ENCODE measurements at regions not wholly inside any gene's neighbourhood (a gene's known extent, or its start where the extent isn't known, plus 50 kb on each side); places are given as distances from the start of the nearest gene placed in this dataset.
"Not testable (repeated sequence)": the region's sequence is repeated elsewhere in the genome, so short reads cannot be mapped to it uniquely, and the experiment has no call there.

GRCh38 chr2:128612628-128613027 is 294.0 kb upstream of the HS6ST1 start:
- H3K4me3 ChIP-seq, result no peak overlapping the region
- no peak for DNase-seq (ENCODE audit: low spot score)
- no peak overlapping the region for H3K27ac ChIP-seq
- TF ChIP-seq CTCF (IDR thresholded peaks at IDR 0.05), result no peak

GRCh38 chr2:128613351-128613750 is 294.7 kb upstream of the HS6ST1 start:
- Histone ChIP-seq H3K27ac (no peak overlapping the region), H3K4me3 (no peak overlapping the region)
- no peak for TF ChIP-seq CTCF (IDR thresholded peaks at IDR 0.05)
- no peak for DNase-seq (ENCODE audit: low spot score)

DNA sequence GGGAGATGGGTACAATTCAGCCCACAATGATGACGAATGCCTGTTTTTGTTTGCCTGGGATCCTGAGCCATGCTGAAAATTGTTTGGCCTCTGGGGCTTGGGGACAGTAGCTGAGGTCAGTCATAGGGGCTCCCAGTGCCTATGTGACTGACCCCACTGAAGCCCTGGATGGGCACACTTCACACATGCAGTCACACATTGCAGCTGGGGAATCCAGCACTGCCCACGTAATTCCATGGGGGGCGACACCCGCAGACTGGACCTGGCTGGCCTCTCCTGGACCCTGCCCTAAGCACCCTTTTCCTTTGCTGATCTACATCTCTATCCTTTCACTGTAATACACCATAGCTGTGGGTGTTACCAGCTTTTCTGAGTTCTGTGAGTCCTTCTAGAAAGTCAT is 295.2 kb upstream of the HS6ST1 start:
- H3K4me3 ChIP-seq, result no peak overlapping the region
- TF ChIP-seq CTCF (IDR thresholded peaks at IDR 0.05), result no peak
- no peak overlapping the region for H3K27ac ChIP-seq
- DNase-seq (ENCODE audit: low spot score), result no peak

- DNase-seq (ENCODE audit: low spot score); H3K4me3 ChIP-seq; H3K27ac ChIP-seq: not testable (repeated sequence)
These were observed 296.2 kb upstream of the HS6ST1 start for GRCh38 chr2:128614907-128615306.

- Histone ChIP-seq H3K4me3 (no peak overlapping the region), H3K27ac (no peak overlapping the region)
- no peak for TF ChIP-seq CTCF (IDR thresholded peaks at IDR 0.05)
- DNase-seq (ENCODE audit: low spot score), result no peak
These were observed 296.9 kb upstream of the HS6ST1 start for GRCh38 chr2:128615571-128615970.

GRCh38 chr2:128617029-128617590 is 298.4 kb upstream of the HS6ST1 start:
- DNase-seq (ENCODE audit: low spot score), result no peak
- no peak for TF ChIP-seq CTCF (IDR thresholded peaks at IDR 0.05)
- Histone ChIP-seq H3K4me3 (no peak overlapping the region), H3K27ac (no peak overlapping the region)

- no peak for DNase-seq (ENCODE audit: low spot score)
- TF ChIP-seq CTCF (IDR thresholded peaks at IDR 0.05), result no peak
- Histone ChIP-seq H3K4me3 (no peak overlapping the region), H3K27ac (no peak overlapping the region)
These were observed 299.0 kb upstream of the HS6ST1 start for GRCh38 chr2:128617661-128618060.

- H3K27ac ChIP-seq, result no peak overlapping the region
- H3K4me3 ChIP-seq, result no peak overlapping the region
- DNase-seq (ENCODE audit: low spot score), result no peak
- no peak for TF ChIP-seq CTCF (IDR thresholded peaks at IDR 0.05)
These were observed 300.0 kb upstream of the HS6ST1 start for GRCh38 chr2:128618642-128619041.

Data from coronary artery (tissue), 2 donors.